Ramos (cell line): ENCODE measurements at regions not wholly inside any gene's neighbourhood (a gene's known extent, or its start where the extent isn't known, plus 50 kb on each side); places are given as distances from the start of the nearest gene placed in this dataset.

ENCODE experiments used
- in situ Hi-C: fragments of 300-500 bp; cut with MboI; formaldehyde crosslinking; loops from one replicate; pipeline ENCODE4 v1.14.3; 2022; ENCODE audit warnings: low sequenced_read_pairs; ENCODE audit not compliant: unreplicated experiment

DNA sequence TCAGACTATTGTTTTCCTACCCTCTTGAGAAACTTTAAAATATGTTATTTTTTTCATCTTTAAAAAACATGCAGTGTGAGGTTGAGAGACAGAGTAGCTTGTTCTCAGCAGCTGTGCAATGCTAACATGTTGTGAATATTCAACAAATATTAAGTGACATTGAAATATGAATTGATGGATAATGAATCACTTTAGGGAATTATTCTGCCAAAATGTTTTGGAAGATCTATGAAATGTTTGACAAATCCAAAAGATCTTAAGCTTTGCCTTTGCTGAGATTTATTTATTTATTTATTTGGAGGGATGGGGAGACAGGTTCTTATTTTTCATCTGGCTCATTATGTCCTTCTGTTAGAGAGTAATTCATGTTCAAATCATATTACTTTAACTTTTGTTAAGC, 680.1 kb upstream of the CXADR start:
- in situ Hi-C loops, result no loop called here

GRCh38 chr21:16834791-16835190, 678.1 kb upstream of the CXADR start:
- in situ Hi-C loops, result no loop called here

GRCh38 chr21:16837321-16837720, 675.5 kb upstream of the CXADR start:
- in situ Hi-C loops, result no loop called here

- in situ Hi-C loops, result no loop called here
Measured at GRCh38 chr21:16837721-16838120, 675.1 kb upstream of the CXADR start.

GRCh38 chr21:16838331-16838730, 674.5 kb upstream of the CXADR start:
- in situ Hi-C loops, result no loop called here

- in situ Hi-C loops, result no loop called here
Measured at GRCh38 chr21:16840538-16840937, 672.3 kb upstream of the CXADR start.

DNA sequence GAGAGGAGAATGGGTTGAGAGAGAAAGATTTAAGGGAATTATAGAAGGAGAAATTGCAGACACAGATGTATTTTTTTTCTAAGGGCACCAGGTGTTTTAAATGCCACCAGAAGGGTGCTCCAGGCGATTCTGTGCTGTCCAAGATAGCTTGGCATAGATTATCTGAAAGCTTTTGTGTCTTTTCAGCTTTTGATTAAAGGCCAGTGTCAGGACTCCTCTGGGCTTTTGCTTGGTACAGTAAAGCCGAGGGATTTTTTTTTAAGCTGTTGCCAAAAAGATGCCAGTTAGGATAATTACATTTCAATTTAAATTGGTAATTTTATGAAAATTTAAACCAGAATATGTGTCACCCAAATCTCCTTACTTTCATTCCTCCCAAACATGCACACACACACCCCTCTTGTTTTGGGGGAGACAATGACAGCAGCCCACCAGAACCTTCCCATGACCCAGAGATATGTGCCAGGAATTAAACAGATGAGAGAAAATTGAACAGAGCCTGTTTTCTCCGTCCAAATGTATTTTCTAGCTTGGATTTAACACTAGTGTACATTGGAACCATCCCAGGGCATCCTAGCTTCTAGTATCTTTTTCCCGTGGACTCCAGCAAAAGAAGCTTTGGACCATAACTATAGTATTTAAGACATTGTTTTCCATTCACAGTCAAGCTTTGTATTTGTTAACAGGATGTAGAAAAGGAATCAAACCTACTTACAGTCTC, 670.7 kb upstream of the CXADR start:
- in situ Hi-C loops, result no loop called here

DNA sequence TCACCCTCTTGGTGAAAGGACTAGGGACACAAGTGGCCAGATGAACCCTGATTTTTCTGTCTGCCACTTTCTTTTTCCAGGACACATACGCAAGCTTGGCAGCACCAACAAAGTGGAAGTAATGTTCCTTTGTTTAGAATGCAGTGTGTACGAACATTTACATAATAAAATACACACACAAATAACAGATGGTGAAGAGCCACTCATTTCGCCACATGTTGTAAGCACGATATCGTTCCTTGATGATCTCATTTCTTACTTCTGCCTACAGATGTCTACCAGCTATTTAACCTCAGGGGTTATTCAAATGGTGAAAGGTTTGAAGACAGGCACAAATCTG, 670.2 kb upstream of the CXADR start:
- in situ Hi-C loops, result no loop called here

DNA sequence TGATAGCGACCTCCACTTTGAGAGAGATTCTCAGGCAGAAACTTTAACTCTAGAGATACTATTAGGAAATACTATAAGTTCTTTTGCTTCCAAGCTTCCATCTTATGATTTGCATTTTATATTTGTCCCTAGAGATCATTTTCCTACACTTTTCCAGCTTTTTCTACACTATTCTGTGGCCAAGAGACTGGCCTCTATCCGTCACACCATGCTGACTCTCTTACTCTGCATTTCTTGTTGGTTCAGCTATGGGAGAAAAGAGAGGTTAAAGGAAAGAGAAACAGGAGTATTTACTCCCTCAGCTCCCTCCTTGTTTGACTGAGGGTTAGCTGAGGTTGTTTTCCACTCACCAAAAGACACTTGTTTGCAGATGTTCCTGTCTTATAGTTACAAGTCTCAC, 665.6 kb upstream of the CXADR start:
- in situ Hi-C loops, result no loop called here

GRCh38 chr21:16851054-16851453, 661.8 kb upstream of the CXADR start:
- in situ Hi-C loops, result no loop called here

- in situ Hi-C loops, result no loop called here
Measured at GRCh38 chr21:16855164-16855667, 657.6 kb upstream of the CXADR start.

- in situ Hi-C loops, result no loop called here
Measured at GRCh38 chr21:16863362-16863905, 649.4 kb upstream of the CXADR start.

- in situ Hi-C loops, result no loop called here
Measured at GRCh38 chr21:16863908-16864307, 648.9 kb upstream of the CXADR start.

DNA sequence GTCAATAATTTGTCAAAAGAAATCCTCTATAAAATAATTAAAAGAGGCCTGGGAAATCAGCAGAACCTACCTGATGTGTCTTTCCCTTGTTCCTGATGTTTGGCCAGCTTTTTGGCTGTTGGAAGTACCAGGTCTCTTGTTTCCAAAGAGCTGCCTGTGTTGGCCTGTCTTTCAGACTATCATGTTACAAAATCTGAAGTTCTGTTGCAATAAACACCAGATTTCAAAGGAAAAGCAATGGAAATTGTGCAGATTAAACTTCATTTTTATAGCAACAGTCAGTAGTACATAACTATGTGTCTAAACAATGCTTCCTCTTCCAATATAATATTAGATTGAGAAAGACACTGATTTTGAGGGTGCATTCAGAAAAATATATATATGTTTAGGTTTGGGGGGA, 647.2 kb upstream of the CXADR start:
- in situ Hi-C loops, result no loop called here

GRCh38 chr21:16866851-16867250, 646.0 kb upstream of the CXADR start:
- in situ Hi-C loops, result no loop called here

- in situ Hi-C loops, result no loop called here
Measured at GRCh38 chr21:16870103-16870502, 642.7 kb upstream of the CXADR start.

DNA sequence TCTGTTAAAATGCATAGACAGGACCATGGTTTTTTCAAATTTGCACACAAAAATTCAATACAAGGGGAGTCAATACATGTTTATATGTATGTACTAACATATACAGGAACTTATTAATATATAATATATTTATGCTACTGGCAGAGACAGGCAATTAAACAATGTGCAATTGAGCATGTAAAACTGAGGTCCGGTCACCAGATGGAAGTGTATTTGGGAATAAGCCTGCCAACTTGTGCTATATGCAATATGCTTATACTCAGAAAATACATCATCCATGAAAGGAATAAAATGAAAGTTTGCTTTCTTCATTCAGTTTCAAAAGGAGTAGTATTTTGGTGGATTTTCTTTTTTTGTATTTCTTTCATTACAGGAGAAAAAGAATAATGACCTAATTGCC, 640.2 kb upstream of the CXADR start:
- in situ Hi-C loops, result no loop called here

- in situ Hi-C loops, result no loop called here
Measured at GRCh38 chr21:16873176-16873575, 639.7 kb upstream of the CXADR start.

GRCh38 chr21:16873596-16873995, 639.2 kb upstream of the CXADR start:
- in situ Hi-C loops, result no loop called here

GRCh38 chr21:16879479-16879878, 633.4 kb upstream of the CXADR start:
- in situ Hi-C loops, result no loop called here

- in situ Hi-C loops, result no loop called here
Measured at GRCh38 chr21:16891821-16892220, 621.0 kb upstream of the CXADR start.

- in situ Hi-C loops, result no loop called here
Measured at GRCh38 chr21:16900685-16901084, 612.2 kb upstream of the CXADR start.
